MM.1S (cell line): ENCODE measurements at regions not wholly inside any gene's neighbourhood (a gene's known extent, or its start where the extent isn't known, plus 50 kb on each side); places are given as distances from the start of the nearest gene placed in this dataset.

ENCODE experiments used
- CTCF ChIP-seq: fragments of 300-600 bp; sonication (generic); IDR thresholded peaks from 2 replicates; pipeline ENCODE4 v1.5.1; 2016; ENCODE audit warnings: antibody characterized with exemption, low read length, mixed read lengths
- EZH2 ChIP-seq: fragments of 300-600 bp; sonication (generic); optimal IDR thresholded peaks from 2 replicates; pipeline ENCODE3; 2017; ENCODE audit warnings: low read depth, mild to moderate bottlenecking, antibody characterized with exemption, low read length, mixed read lengths
- EZH2phosphoT487 ChIP-seq: fragments of 300-600 bp; sonication (generic); IDR thresholded peaks from 2 replicates; pipeline ENCODE4 v1.6.1; 2018; ENCODE audit warnings: antibody characterized with exemption, low read length

GRCh38 chr14:106026026-106026425, 499.6 kb downstream of the TMEM121 start:
- TF ChIP-seq CTCF (no peak), EZH2 (no peak), EZH2phosphoT487 (no peak)
